SU-DHL-6 (cell line): ENCODE measurements at regions not wholly inside any gene's neighbourhood (a gene's known extent, or its start where the extent isn't known, plus 50 kb on each side); places are given as distances from the start of the nearest gene placed in this dataset.

Experiments used
- H2AFZ ChIP-seq: fragments of 200-600 bp; sonication (generic); 2 replicates; pipeline ENCODE4 v1.6.1; 2014; ENCODE audit warnings: low read depth, mild to moderate bottlenecking, moderate library complexity, mixed read lengths, antibody characterized with exemption, low read length; ENCODE audit not compliant: severe bottlenecking
- H3F3A ChIP-seq: fragments of 200-600 bp; shearing (Covaris generic); 2 replicates; pipeline ENCODE4 v1.6.0; 2016; ENCODE audit warnings: antibody characterized with exemption, mild to moderate bottlenecking; ENCODE audit not compliant: insufficient read depth
- H3K27ac ChIP-seq: fragments of 200-600 bp; sonication (generic); 2 replicates; pipeline ENCODE4 v1.5.1; 2016; ENCODE audit warnings: low read depth, mild to moderate bottlenecking, low read length, moderate library complexity, mixed read lengths
- H3K27me3 ChIP-seq: fragments of 200-600 bp; sonication (generic), shearing (Covaris generic); 2 replicates; pipeline ENCODE4 v1.6.0; 2014; ENCODE audit warnings: mild to moderate bottlenecking, low read length
- H3K36me3 ChIP-seq: fragments of 200-600 bp; sonication (generic); 2 replicates; pipeline ENCODE4 v1.6.1; 2014; ENCODE audit warnings: mild to moderate bottlenecking, low read length, mixed read lengths
- H3K4me2 ChIP-seq: fragments of 300-600, 200-600 bp; shearing (Covaris generic), sonication (generic); 2 replicates; pipeline ENCODE4 v1.6.0; 2014; ENCODE audit warnings: low read length, low read depth, mild to moderate bottlenecking; ENCODE audit not compliant: poor library complexity, severe bottlenecking
- H3K4me3 ChIP-seq: fragments of 200-600 bp; sonication (generic); 2 replicates; pipeline ENCODE4 v1.5.1; 2014; ENCODE audit warnings: antibody characterized with exemption, low read length, mild to moderate bottlenecking, mixed read lengths; ENCODE audit not compliant: insufficient read depth, poor library complexity, severe bottlenecking
- H3K79me2 ChIP-seq: fragments of 200-600 bp; sonication (generic); 2 replicates; pipeline ENCODE4 v1.6.1; 2014; ENCODE audit warnings: mild to moderate bottlenecking, low read length, moderate library complexity; ENCODE audit not compliant: insufficient read depth
- H3K9ac ChIP-seq: fragments of 200-600 bp; sonication (generic); 2 replicates; pipeline ENCODE4 v1.7.0; 2014; ENCODE audit warnings: mild to moderate bottlenecking, low read length
- H3K9me2 ChIP-seq: fragments of 200-600 bp; sonication (generic); replicated peaks from 2 replicates; pipeline ENCODE4 v1.6.1; 2014; ENCODE audit warnings: low read length; ENCODE audit not compliant: insufficient read depth
- H3K9me3 ChIP-seq: fragments of 200-600 bp; sonication (generic); 2 replicates; pipeline ENCODE4 v1.6.1; 2014; ENCODE audit warnings: low read length, mixed read lengths; ENCODE audit not compliant: insufficient read depth
- H4K20me1 ChIP-seq: fragments of 200-600 bp; sonication (generic); 2 replicates; pipeline ENCODE4 v1.6.1; 2014; ENCODE audit warnings: low read depth, mild to moderate bottlenecking, antibody characterized with exemption, low read length, moderate library complexity, mixed read lengths
- EZH2phosphoT487 ChIP-seq: fragments of 200-600 bp; sonication (generic), shearing (Covaris generic); conservative IDR thresholded peaks from 2 replicates; pipeline ENCODE4 v1.6.1; 2018; ENCODE audit warnings: mild to moderate bottlenecking, antibody characterized with exemption, low read length, moderate library complexity, mixed read lengths
- TF ChIP-seq, protein P1 (sequence below): fragments of 200-600 bp; sonication (generic); IDR thresholded peaks from one replicate; pipeline ENCODE4 v1.5.1; 2017; ENCODE audit warnings: antibody characterized with exemption, mild to moderate bottlenecking, low read length, moderate library complexity; ENCODE audit not compliant: insufficient read depth, poor library complexity, severe bottlenecking

- no peak overlapping the region for H3K27ac ChIP-seq
- H3K9ac ChIP-seq: no peak overlapping the region
- H3K36me3 ChIP-seq: no peaks in the 10 kb centered on the region
- H3K9me2 ChIP-seq: no peaks in the 10 kb centered on the region
- no peaks in the 10 kb centered on the region for H3K79me2 ChIP-seq
- no peak overlapping the region for H3K4me3 ChIP-seq
- no peaks in the 10 kb centered on the region for H3K27me3 ChIP-seq
- H3F3A ChIP-seq: no peaks in the 10 kb centered on the region
- TF ChIP-seq, protein P1, sequence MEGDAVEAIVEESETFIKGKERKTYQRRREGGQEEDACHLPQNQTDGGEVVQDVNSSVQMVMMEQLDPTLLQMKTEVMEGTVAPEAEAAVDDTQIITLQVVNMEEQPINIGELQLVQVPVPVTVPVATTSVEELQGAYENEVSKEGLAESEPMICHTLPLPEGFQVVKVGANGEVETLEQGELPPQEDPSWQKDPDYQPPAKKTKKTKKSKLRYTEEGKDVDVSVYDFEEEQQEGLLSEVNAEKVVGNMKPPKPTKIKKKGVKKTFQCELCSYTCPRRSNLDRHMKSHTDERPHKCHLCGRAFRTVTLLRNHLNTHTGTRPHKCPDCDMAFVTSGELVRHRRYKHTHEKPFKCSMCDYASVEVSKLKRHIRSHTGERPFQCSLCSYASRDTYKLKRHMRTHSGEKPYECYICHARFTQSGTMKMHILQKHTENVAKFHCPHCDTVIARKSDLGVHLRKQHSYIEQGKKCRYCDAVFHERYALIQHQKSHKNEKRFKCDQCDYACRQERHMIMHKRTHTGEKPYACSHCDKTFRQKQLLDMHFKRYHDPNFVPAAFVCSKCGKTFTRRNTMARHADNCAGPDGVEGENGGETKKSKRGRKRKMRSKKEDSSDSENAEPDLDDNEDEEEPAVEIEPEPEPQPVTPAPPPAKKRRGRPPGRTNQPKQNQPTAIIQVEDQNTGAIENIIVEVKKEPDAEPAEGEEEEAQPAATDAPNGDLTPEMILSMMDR: no peak
- TF ChIP-seq EZH2phosphoT487: no peak
- H2AFZ ChIP-seq: no peak overlapping the region
- H4K20me1 ChIP-seq: no peaks in the 10 kb centered on the region
- no peak overlapping the region for H3K4me2 ChIP-seq
- no peaks in the 10 kb centered on the region for H3K9me3 ChIP-seq
Observed at GRCh38 chr6:22150368-22151035, 146.3 kb downstream of the PRL start.

DNA sequence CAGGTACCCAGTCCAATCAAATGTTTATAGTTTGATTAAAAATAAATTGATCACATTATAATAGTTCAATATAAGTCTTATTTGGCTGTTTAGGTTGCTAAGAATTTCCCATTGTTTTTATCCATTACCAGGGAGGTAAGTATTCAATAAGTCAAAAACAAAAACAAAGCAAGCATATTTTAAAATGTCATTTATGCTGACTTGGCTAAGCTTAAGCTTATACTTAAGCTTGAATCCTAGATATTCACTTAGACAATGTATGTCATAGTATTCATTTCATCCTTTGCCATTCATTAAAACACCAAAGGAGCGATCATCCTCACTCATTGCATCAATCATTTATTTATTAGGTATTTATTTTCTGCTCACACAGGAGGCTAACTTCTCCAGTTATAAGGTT lies 144.9 kb downstream of the PRL start:
- no peaks in the 10 kb centered on the region for H3K9me3 ChIP-seq
- no peak overlapping the region for H3K9ac ChIP-seq
- no peak for TF ChIP-seq EZH2phosphoT487
- TF ChIP-seq, protein P1: no peak
- no peaks in the 10 kb centered on the region for H3K27me3 ChIP-seq
- no peak overlapping the region for H3K4me2 ChIP-seq
- H2AFZ ChIP-seq: no peak overlapping the region
- H3K36me3 ChIP-seq: no peaks in the 10 kb centered on the region
- H4K20me1 ChIP-seq: no peaks in the 10 kb centered on the region
- no peak overlapping the region for H3K27ac ChIP-seq
- no peak overlapping the region for H3K4me3 ChIP-seq
- no peaks in the 10 kb centered on the region for H3K9me2 ChIP-seq
- H3K79me2 ChIP-seq: no peaks in the 10 kb centered on the region
- H3F3A ChIP-seq: no peaks in the 10 kb centered on the region

DNA sequence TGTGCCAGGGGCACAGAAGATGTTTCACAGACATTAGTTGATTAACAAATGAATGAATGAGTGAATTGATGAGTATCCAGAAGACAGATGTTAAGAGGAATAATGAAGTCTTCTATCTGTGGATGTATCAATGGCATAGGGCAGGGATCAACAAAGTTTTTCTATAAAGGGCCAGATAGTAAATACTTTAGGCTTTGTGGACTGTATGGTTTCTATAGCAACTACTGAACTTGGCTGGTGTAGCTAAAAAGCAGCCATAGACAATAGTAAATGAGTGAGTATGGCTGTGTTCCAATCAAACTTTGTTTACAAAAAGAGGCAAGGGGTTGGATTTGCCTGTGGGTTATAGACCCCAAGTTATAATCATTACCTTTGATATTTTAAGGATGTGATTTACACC lies 144.0 kb downstream of the PRL start:
- no peak overlapping the region for H3K9ac ChIP-seq
- TF ChIP-seq, protein P1: no peak
- no peak for TF ChIP-seq EZH2phosphoT487

More for the DNA sequence above, 144.0 kb downstream of the PRL start:
- no peaks in the 10 kb centered on the region for H3K9me2 ChIP-seq
- no peaks in the 10 kb centered on the region for H3K36me3 ChIP-seq
- no peak overlapping the region for H3K4me2 ChIP-seq
- H3K27me3 ChIP-seq: no peaks in the 10 kb centered on the region
- no peak overlapping the region for H2AFZ ChIP-seq
- H4K20me1 ChIP-seq: no peaks in the 10 kb centered on the region
- H3K4me3 ChIP-seq: no peak overlapping the region
- H3K79me2 ChIP-seq: no peaks in the 10 kb centered on the region
- H3K27ac ChIP-seq: no peak overlapping the region
- no peaks in the 10 kb centered on the region for H3F3A ChIP-seq
- H3K9me3 ChIP-seq: no peaks in the 10 kb centered on the region
